ENCODE measurements at regions not wholly inside any gene's neighbourhood (a gene's known extent, or its start where the extent isn't known, plus 50 kb on each side); places are given as distances from the start of the nearest gene placed in this dataset.

GRCh38 chr3:16802389-16802788 lies 82.4 kb upstream of the PLCL2 start:
- H3K4me1 ChIP-seq (ENCODE audit: control insufficient read depth in 2 of 2, insufficient read depth in 2 of 2, low read length in 2 of 2), result no peaks in the 10 kb centered on the region
- H3K9me3 ChIP-seq (ENCODE audit: control insufficient read depth in 2 of 2, low read length in 2 of 2), result no peaks in the 10 kb centered on the region
- no peak overlapping the region for H3K27ac ChIP-seq (ENCODE audit: low read depth in 2 of 2, low read length in 2 of 2)
- no peaks in the 10 kb centered on the region for H3K36me3 ChIP-seq (ENCODE audit: control insufficient read depth in 2 of 2, insufficient read depth in 2 of 2, low read length in 2 of 2)
- H3K9ac ChIP-seq (ENCODE audit: low read depth in 1 of 2, low read length in 2 of 2), result no peak overlapping the region
- H3K4me3 ChIP-seq (ENCODE audit: low read length in 2 of 2), result no peak overlapping the region
- no peaks in the 10 kb centered on the region for H3K27me3 ChIP-seq (ENCODE audit: control insufficient read depth in 2 of 2, insufficient read depth in 2 of 2, low read length in 2 of 2)

- H3K4me1 ChIP-seq (ENCODE audit: control insufficient read depth in 2 of 2, insufficient read depth in 2 of 2, low read length in 2 of 2), result no peaks in the 10 kb centered on the region
- H3K36me3 ChIP-seq (ENCODE audit: control insufficient read depth in 2 of 2, insufficient read depth in 2 of 2, low read length in 2 of 2), result no peaks in the 10 kb centered on the region
- H3K4me3 ChIP-seq (ENCODE audit: low read length in 2 of 2), result no peak overlapping the region
- no peaks in the 10 kb centered on the region for H3K9me3 ChIP-seq (ENCODE audit: control insufficient read depth in 2 of 2, low read length in 2 of 2)
- H3K27ac ChIP-seq (ENCODE audit: low read depth in 2 of 2, low read length in 2 of 2), result no peak overlapping the region
- H3K9ac ChIP-seq (ENCODE audit: low read depth in 1 of 2, low read length in 2 of 2), result no peak overlapping the region
- H3K27me3 ChIP-seq (ENCODE audit: control insufficient read depth in 2 of 2, insufficient read depth in 2 of 2, low read length in 2 of 2), result no peaks in the 10 kb centered on the region
These were observed 81.7 kb upstream of the PLCL2 start for GRCh38 chr3:16803019-16803418.

GRCh38 chr3:16807391-16807790 lies 77.4 kb upstream of the PLCL2 start:
- H3K27me3 ChIP-seq (ENCODE audit: control insufficient read depth in 2 of 2, insufficient read depth in 2 of 2, low read length in 2 of 2), result no peaks in the 10 kb centered on the region

GRCh38 chr3:16808393-16809107 lies 76.2 kb upstream of the PLCL2 start:
- Histone ChIP-seq H3K27me3 (ENCODE audit: control insufficient read depth in 2 of 2, insufficient read depth in 2 of 2, low read length in 2 of 2) (no peaks in the 10 kb centered on the region), H3K9ac (ENCODE audit: low read depth in 1 of 2, low read length in 2 of 2) (no peak overlapping the region), H3K4me1 (ENCODE audit: control insufficient read depth in 2 of 2, insufficient read depth in 2 of 2, low read length in 2 of 2) (no peaks in the 10 kb centered on the region), H3K9me3 (ENCODE audit: control insufficient read depth in 2 of 2, low read length in 2 of 2) (no peaks in the 10 kb centered on the region), H3K36me3 (ENCODE audit: control insufficient read depth in 2 of 2, insufficient read depth in 2 of 2, low read length in 2 of 2) (no peaks in the 10 kb centered on the region), H3K4me3 (ENCODE audit: low read length in 2 of 2) (no peak overlapping the region), H3K27ac (ENCODE audit: low read depth in 2 of 2, low read length in 2 of 2) (peak overlapping the region; percentile 6)

More at GRCh38 chr3:16807391-16807790, 77.4 kb upstream of the PLCL2 start:
- Histone ChIP-seq H3K4me3 (ENCODE audit: low read length in 2 of 2) (no peak overlapping the region), H3K9me3 (ENCODE audit: control insufficient read depth in 2 of 2, low read length in 2 of 2) (no peaks in the 10 kb centered on the region), H3K36me3 (ENCODE audit: control insufficient read depth in 2 of 2, insufficient read depth in 2 of 2, low read length in 2 of 2) (no peaks in the 10 kb centered on the region), H3K9ac (ENCODE audit: low read depth in 1 of 2, low read length in 2 of 2) (no peak overlapping the region), H3K27ac (ENCODE audit: low read depth in 2 of 2, low read length in 2 of 2) (no peak overlapping the region), H3K4me1 (ENCODE audit: control insufficient read depth in 2 of 2, insufficient read depth in 2 of 2, low read length in 2 of 2) (no peaks in the 10 kb centered on the region)

- H3K27ac ChIP-seq (ENCODE audit: low read depth in 2 of 2, low read length in 2 of 2), result no peak overlapping the region
These were observed 75.3 kb upstream of the PLCL2 start for GRCh38 chr3:16809482-16809881.

GRCh38 chr3:16809993-16810392 lies 74.8 kb upstream of the PLCL2 start:
- H3K36me3 ChIP-seq (ENCODE audit: control insufficient read depth in 2 of 2, insufficient read depth in 2 of 2, low read length in 2 of 2), result no peaks in the 10 kb centered on the region
- no peaks in the 10 kb centered on the region for H3K9me3 ChIP-seq (ENCODE audit: control insufficient read depth in 2 of 2, low read length in 2 of 2)
- no peak overlapping the region for H3K27ac ChIP-seq (ENCODE audit: low read depth in 2 of 2, low read length in 2 of 2)
- H3K4me3 ChIP-seq (ENCODE audit: low read length in 2 of 2), result no peak overlapping the region
- H3K4me1 ChIP-seq (ENCODE audit: control insufficient read depth in 2 of 2, insufficient read depth in 2 of 2, low read length in 2 of 2), result no peaks in the 10 kb centered on the region
- no peak overlapping the region for H3K9ac ChIP-seq (ENCODE audit: low read depth in 1 of 2, low read length in 2 of 2)
- no peaks in the 10 kb centered on the region for H3K27me3 ChIP-seq (ENCODE audit: control insufficient read depth in 2 of 2, insufficient read depth in 2 of 2, low read length in 2 of 2)

More at GRCh38 chr3:16809482-16809881, 75.3 kb upstream of the PLCL2 start:
- no peak overlapping the region for H3K4me3 ChIP-seq (ENCODE audit: low read length in 2 of 2)
- no peak overlapping the region for H3K9ac ChIP-seq (ENCODE audit: low read depth in 1 of 2, low read length in 2 of 2)
- no peaks in the 10 kb centered on the region for H3K9me3 ChIP-seq (ENCODE audit: control insufficient read depth in 2 of 2, low read length in 2 of 2)
- no peaks in the 10 kb centered on the region for H3K36me3 ChIP-seq (ENCODE audit: control insufficient read depth in 2 of 2, insufficient read depth in 2 of 2, low read length in 2 of 2)
- H3K27me3 ChIP-seq (ENCODE audit: control insufficient read depth in 2 of 2, insufficient read depth in 2 of 2, low read length in 2 of 2), result no peaks in the 10 kb centered on the region
- H3K4me1 ChIP-seq (ENCODE audit: control insufficient read depth in 2 of 2, insufficient read depth in 2 of 2, low read length in 2 of 2), result no peaks in the 10 kb centered on the region

GRCh38 chr3:16810593-16811367 lies 74.0 kb upstream of the PLCL2 start:
- Histone ChIP-seq H3K36me3 (ENCODE audit: control insufficient read depth in 2 of 2, insufficient read depth in 2 of 2, low read length in 2 of 2) (no peaks in the 10 kb centered on the region), H3K9me3 (ENCODE audit: control insufficient read depth in 2 of 2, low read length in 2 of 2) (no peaks in the 10 kb centered on the region), H3K4me1 (ENCODE audit: control insufficient read depth in 2 of 2, insufficient read depth in 2 of 2, low read length in 2 of 2) (no peaks in the 10 kb centered on the region), H3K4me3 (ENCODE audit: low read length in 2 of 2) (no peak overlapping the region), H3K9ac (ENCODE audit: low read depth in 1 of 2, low read length in 2 of 2) (no peak overlapping the region), H3K27me3 (ENCODE audit: control insufficient read depth in 2 of 2, insufficient read depth in 2 of 2, low read length in 2 of 2) (no peaks in the 10 kb centered on the region), H3K27ac (ENCODE audit: low read depth in 2 of 2, low read length in 2 of 2) (no peak overlapping the region)

- Histone ChIP-seq H3K9ac (ENCODE audit: low read depth in 1 of 2, low read length in 2 of 2) (no peak overlapping the region), H3K4me1 (ENCODE audit: control insufficient read depth in 2 of 2, insufficient read depth in 2 of 2, low read length in 2 of 2) (no peaks in the 10 kb centered on the region), H3K27me3 (ENCODE audit: control insufficient read depth in 2 of 2, insufficient read depth in 2 of 2, low read length in 2 of 2) (no peaks in the 10 kb centered on the region), H3K9me3 (ENCODE audit: control insufficient read depth in 2 of 2, low read length in 2 of 2) (no peaks in the 10 kb centered on the region), H3K36me3 (ENCODE audit: control insufficient read depth in 2 of 2, insufficient read depth in 2 of 2, low read length in 2 of 2) (no peaks in the 10 kb centered on the region), H3K4me3 (ENCODE audit: low read length in 2 of 2) (no peak overlapping the region), H3K27ac (ENCODE audit: low read depth in 2 of 2, low read length in 2 of 2) (no peak overlapping the region)
These were observed 72.8 kb upstream of the PLCL2 start for GRCh38 chr3:16811950-16812349.

GRCh38 chr3:16813336-16813735 lies 71.4 kb upstream of the PLCL2 start:
- Histone ChIP-seq H3K4me1 (ENCODE audit: control insufficient read depth in 2 of 2, insufficient read depth in 2 of 2, low read length in 2 of 2) (no peaks in the 10 kb centered on the region), H3K4me3 (ENCODE audit: low read length in 2 of 2) (no peak overlapping the region), H3K27ac (ENCODE audit: low read depth in 2 of 2, low read length in 2 of 2) (no peak overlapping the region), H3K9me3 (ENCODE audit: control insufficient read depth in 2 of 2, low read length in 2 of 2) (no peaks in the 10 kb centered on the region), H3K9ac (ENCODE audit: low read depth in 1 of 2, low read length in 2 of 2) (no peak overlapping the region), H3K27me3 (ENCODE audit: control insufficient read depth in 2 of 2, insufficient read depth in 2 of 2, low read length in 2 of 2) (no peaks in the 10 kb centered on the region), H3K36me3 (ENCODE audit: control insufficient read depth in 2 of 2, insufficient read depth in 2 of 2, low read length in 2 of 2) (no peaks in the 10 kb centered on the region)

GRCh38 chr3:16816048-16816780 lies 68.5 kb upstream of the PLCL2 start:
- Histone ChIP-seq H3K4me1 (ENCODE audit: control insufficient read depth in 2 of 2, insufficient read depth in 2 of 2, low read length in 2 of 2) (no peaks in the 10 kb centered on the region), H3K9ac (ENCODE audit: low read depth in 1 of 2, low read length in 2 of 2) (no peak overlapping the region), H3K27ac (ENCODE audit: low read depth in 2 of 2, low read length in 2 of 2) (no peak overlapping the region), H3K9me3 (ENCODE audit: control insufficient read depth in 2 of 2, low read length in 2 of 2) (no peaks in the 10 kb centered on the region), H3K36me3 (ENCODE audit: control insufficient read depth in 2 of 2, insufficient read depth in 2 of 2, low read length in 2 of 2) (no peaks in the 10 kb centered on the region), H3K4me3 (ENCODE audit: low read length in 2 of 2) (no peak overlapping the region), H3K27me3 (ENCODE audit: control insufficient read depth in 2 of 2, insufficient read depth in 2 of 2, low read length in 2 of 2) (no peaks in the 10 kb centered on the region)
